Osteocyte (in vitro differentiated cells): ENCODE measurements at regions not wholly inside any gene's neighbourhood (a gene's known extent, or its start where the extent isn't known, plus 50 kb on each side); places are given as distances from the start of the nearest gene placed in this dataset.

Experiments
- DNase-seq: peaks from one replicate; pipeline ENCODE4 v3.0.0; 2021; ENCODE audit warnings: mixed read lengths; ENCODE audit not compliant: unreplicated experiment; ENCODE audit errors: extremely low spot score
- H3K27ac Mint-ChIP-seq: one replicate; pipeline ENCODE4 v1.8.0; 2021; ENCODE audit warnings: mild to moderate bottlenecking, mixed read lengths; ENCODE audit not compliant: unreplicated experiment
- H3K27me3 Mint-ChIP-seq: one replicate; pipeline ENCODE4 v1.8.0; 2021; ENCODE audit warnings: mixed read lengths; ENCODE audit not compliant: unreplicated experiment
- H3K36me3 Mint-ChIP-seq: one replicate; pipeline ENCODE4 v1.8.0; 2021; ENCODE audit warnings: mixed read lengths; ENCODE audit not compliant: unreplicated experiment
- H3K4me1 Mint-ChIP-seq: one replicate; pipeline ENCODE4 v1.8.0; 2021; ENCODE audit warnings: mixed read lengths; ENCODE audit not compliant: unreplicated experiment
- H3K4me3 Mint-ChIP-seq: one replicate; pipeline ENCODE4 v1.8.0; 2021; ENCODE audit warnings: mild to moderate bottlenecking, moderate library complexity, mixed read lengths; ENCODE audit not compliant: unreplicated experiment
- H3K9me3 Mint-ChIP-seq: one replicate; pipeline ENCODE4 v1.8.0; 2021; ENCODE audit warnings: mixed read lengths; ENCODE audit not compliant: unreplicated experiment
- TF ChIP-seq, protein P1 (sequence below): fragments of 200-600 bp; sonication (generic); IDR thresholded peaks from 2 replicates; pipeline ENCODE4 v1.5.0; 2021; ENCODE audit warnings: antibody characterized with exemption, mild to moderate bottlenecking, moderate library complexity

DNA sequence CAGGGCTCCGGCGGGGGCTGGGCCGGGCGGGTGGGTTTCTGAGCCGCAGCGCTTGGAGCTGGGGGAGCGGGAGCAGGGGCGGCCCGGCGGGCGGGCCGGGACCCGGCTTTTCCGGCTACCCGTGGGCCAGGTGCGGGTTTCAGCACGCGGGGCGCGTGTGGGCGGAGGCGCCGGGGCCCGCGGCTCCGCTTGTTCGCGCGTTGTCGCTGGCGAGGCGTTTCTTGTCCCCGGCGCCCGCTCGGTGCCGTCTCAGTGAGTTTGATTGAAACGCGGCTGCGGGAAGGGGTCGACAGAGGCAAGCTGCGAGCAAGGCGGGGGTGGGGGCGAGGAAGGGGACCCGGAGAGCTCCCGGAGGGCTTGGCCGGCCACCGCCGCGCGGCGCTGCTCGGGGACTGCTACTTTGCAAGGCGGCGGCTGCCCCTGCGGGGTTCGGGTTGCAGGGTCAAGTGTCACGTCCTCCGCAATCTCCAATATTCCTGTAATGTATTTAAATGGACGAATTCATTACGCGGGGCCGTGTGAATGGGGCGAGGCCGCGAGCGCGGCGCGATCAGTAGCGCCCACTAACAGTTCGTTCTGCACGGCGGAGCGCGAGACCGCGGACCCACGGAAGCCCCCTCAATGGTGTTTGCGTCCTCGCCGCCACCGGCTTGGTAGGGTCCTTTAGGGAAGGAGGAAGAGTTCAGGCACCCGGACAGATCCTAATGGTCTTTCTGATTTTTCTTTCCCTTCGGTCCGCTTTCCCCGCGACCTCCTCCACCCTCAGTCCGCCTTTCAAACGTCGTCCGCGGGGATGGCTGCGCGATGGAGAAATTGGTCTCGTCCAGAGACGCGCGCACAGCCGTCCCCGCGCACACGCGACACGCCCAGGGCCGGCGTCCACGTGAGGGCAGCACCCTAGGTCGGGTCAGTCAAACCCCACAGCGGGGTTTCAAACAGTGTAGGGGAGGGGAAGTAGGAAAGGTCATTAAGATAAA is 76.9 kb downstream of the INSIG1 start:
- no peak overlapping the region for H3K27ac Mint-ChIP-seq
- DNase-seq, result no peak
- peaks cover 28% of the 10 kb centered on the region for H3K4me1 Mint-ChIP-seq
- no peaks in the 10 kb centered on the region for H3K9me3 Mint-ChIP-seq
- peak overlapping the region; percentile 50 for H3K4me3 Mint-ChIP-seq
- H3K27me3 Mint-ChIP-seq, result peaks cover 84% of the 10 kb centered on the region
- TF ChIP-seq, protein P1, sequence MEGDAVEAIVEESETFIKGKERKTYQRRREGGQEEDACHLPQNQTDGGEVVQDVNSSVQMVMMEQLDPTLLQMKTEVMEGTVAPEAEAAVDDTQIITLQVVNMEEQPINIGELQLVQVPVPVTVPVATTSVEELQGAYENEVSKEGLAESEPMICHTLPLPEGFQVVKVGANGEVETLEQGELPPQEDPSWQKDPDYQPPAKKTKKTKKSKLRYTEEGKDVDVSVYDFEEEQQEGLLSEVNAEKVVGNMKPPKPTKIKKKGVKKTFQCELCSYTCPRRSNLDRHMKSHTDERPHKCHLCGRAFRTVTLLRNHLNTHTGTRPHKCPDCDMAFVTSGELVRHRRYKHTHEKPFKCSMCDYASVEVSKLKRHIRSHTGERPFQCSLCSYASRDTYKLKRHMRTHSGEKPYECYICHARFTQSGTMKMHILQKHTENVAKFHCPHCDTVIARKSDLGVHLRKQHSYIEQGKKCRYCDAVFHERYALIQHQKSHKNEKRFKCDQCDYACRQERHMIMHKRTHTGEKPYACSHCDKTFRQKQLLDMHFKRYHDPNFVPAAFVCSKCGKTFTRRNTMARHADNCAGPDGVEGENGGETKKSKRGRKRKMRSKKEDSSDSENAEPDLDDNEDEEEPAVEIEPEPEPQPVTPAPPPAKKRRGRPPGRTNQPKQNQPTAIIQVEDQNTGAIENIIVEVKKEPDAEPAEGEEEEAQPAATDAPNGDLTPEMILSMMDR, result no peak
- H3K36me3 Mint-ChIP-seq, result peaks cover 3% of the 10 kb centered on the region

- TF ChIP-seq, protein P1, result no peak
- H3K9me3 Mint-ChIP-seq, result no peaks in the 10 kb centered on the region
- peaks cover 30% of the 10 kb centered on the region for H3K4me1 Mint-ChIP-seq
- DNase-seq, result no peak
- H3K36me3 Mint-ChIP-seq, result peaks cover 3% of the 10 kb centered on the region
- no peak overlapping the region for H3K27ac Mint-ChIP-seq
- peaks cover 86% of the 10 kb centered on the region for H3K27me3 Mint-ChIP-seq
- peak overlapping the region; percentile 50 for H3K4me3 Mint-ChIP-seq
Observed at GRCh38 chr7:155375337-155376277, 77.9 kb downstream of the INSIG1 start.

- Mint-ChIP-seq H3K27ac (no peak overlapping the region), H3K36me3 (peaks cover 3% of the 10 kb centered on the region), H3K9me3 (no peaks in the 10 kb centered on the region), H3K27me3 (peaks cover 83% of the 10 kb centered on the region), H3K4me1 (peaks cover 30% of the 10 kb centered on the region), H3K4me3 (peak overlapping the region; percentile 68)
- DNase-seq, result no peak
- TF ChIP-seq, protein P1, result no peak
Observed at GRCh38 chr7:155377071-155377837, 79.6 kb downstream of the INSIG1 start.

DNA sequence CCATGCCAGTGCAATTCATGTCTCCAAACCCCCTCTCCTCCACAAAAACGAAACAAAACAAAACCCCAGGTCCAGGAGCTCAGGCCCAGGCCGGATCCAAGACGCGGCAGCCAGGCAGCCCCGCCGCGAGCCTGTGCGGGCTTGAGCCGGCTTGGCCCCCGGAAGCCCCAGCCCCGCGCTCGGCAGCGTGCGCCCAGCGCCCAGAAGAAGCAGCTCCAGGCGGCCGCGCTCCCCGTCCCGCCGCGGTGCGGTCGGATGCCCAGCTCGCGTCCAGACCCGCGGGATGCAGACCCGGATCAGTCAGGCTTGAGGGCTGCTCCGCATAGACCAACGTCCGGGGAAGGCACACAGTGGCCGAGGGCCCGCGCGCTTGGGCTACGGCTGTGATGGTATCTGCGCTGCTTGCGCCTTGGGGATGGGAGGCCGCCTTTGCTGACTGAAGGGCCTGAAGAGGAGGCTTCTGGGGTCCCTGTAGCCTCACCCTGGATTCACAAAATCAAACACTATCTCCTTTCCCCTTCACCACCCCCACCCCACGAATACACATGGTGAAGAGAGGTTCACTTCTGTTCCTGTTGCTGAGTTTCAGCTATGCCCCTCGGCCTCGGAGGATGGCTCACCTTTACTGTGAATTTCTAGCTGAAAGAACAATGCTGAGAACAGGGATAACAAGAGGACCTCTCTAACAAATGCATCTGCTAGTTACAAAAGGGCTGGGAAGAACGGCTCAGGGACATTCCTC is 79.9 kb upstream of the EN2 start:
- no peaks in the 10 kb centered on the region for H3K9me3 Mint-ChIP-seq
- H3K27me3 Mint-ChIP-seq, result peaks cover 79% of the 10 kb centered on the region
- H3K36me3 Mint-ChIP-seq, result peaks cover 3% of the 10 kb centered on the region
- DNase-seq, result no peak
- H3K27ac Mint-ChIP-seq, result no peak overlapping the region
- TF ChIP-seq, protein P1, result no peak
- peak overlapping the region; percentile 68 for H3K4me3 Mint-ChIP-seq
- peaks cover 26% of the 10 kb centered on the region for H3K4me1 Mint-ChIP-seq
